ENCODE measurements at regions not wholly inside any gene's neighbourhood (a gene's known extent, or its start where the extent isn't known, plus 50 kb on each side); places are given as distances from the start of the nearest gene placed in this dataset.
"Not testable (repeated sequence)": the region's sequence is repeated elsewhere in the genome, so short reads cannot be mapped to it uniquely, and the experiment has no call there.

- TF ChIP-seq EP300 (IDR thresholded peaks at IDR 0.05) (no peak), POLR2A (IDR thresholded peaks at IDR 0.05) (no peak), CTCF (IDR thresholded peaks at IDR 0.05) (no peak), POLR2AphosphoS5 (IDR thresholded peaks at IDR 0.05) (no peak)
- Histone ChIP-seq H3K27ac (no peak overlapping the region), H3K4me1 (no peaks in the 10 kb centered on the region), H3K36me3 (no peaks in the 10 kb centered on the region), H3K27me3 (no peaks in the 10 kb centered on the region), H3K9me3 (no peaks in the 10 kb centered on the region), H3K4me3 (no peak overlapping the region)
- ATAC-seq: no peak
- 34 to 59% methylated on average over 4 of the region's 4 CpGs for WGBS, 2 donors (ENCODE audit: low coverage in 1 of 2)
Observed at GRCh38 chr5:45162974-45163373, 354.2 kb downstream of the MRPS30 start.

- Histone ChIP-seq H3K36me3 (no peaks in the 10 kb centered on the region), H3K4me1 (no peaks in the 10 kb centered on the region), H3K4me3 (no peak overlapping the region), H3K27me3 (no peaks in the 10 kb centered on the region), H3K9me3 (no peaks in the 10 kb centered on the region), H3K27ac (no peak overlapping the region)
- ATAC-seq: no peak
- 0% methylated on average over 1 of the region's 1 CpG for WGBS, 2 donors (ENCODE audit: low coverage in 1 of 2)
- no peak for TF ChIP-seq POLR2AphosphoS5 (IDR thresholded peaks at IDR 0.05)
- no peak for TF ChIP-seq EP300 (IDR thresholded peaks at IDR 0.05)
- TF ChIP-seq CTCF (IDR thresholded peaks at IDR 0.05): no peak
- TF ChIP-seq POLR2A (IDR thresholded peaks at IDR 0.05): no peak
Observed at GRCh38 chr5:45171563-45171962, 362.8 kb downstream of the MRPS30 start.

GRCh38 chr5:45172634-45173033 is 363.9 kb downstream of the MRPS30 start:
- H3K9me3 ChIP-seq, H3K36me3 ChIP-seq, H3K27me3 ChIP-seq, H3K4me1 ChIP-seq, H3K27ac ChIP-seq, H3K4me3 ChIP-seq, ATAC-seq: not testable (repeated sequence)
- 73 to 82% methylated on average over 3 to 9 of the region's 11 CpGs for WGBS, 2 donors (ENCODE audit: low coverage in 1 of 2)

- no peaks in the 10 kb centered on the region for H3K27me3 ChIP-seq
- ATAC-seq: no peak
- H3K9me3 ChIP-seq: no peaks in the 10 kb centered on the region
- H3K27ac ChIP-seq: no peak overlapping the region
- TF ChIP-seq EP300 (IDR thresholded peaks at IDR 0.05): no peak
- no peak overlapping the region for H3K4me3 ChIP-seq
- no peaks in the 10 kb centered on the region for H3K4me1 ChIP-seq
- H3K36me3 ChIP-seq: no peaks in the 10 kb centered on the region
Observed at GRCh38 chr5:45179686-45180085, 370.9 kb downstream of the MRPS30 start.

GRCh38 chr5:45189042-45189441 is 380.3 kb downstream of the MRPS30 start:
- TF ChIP-seq EP300 (IDR thresholded peaks at IDR 0.05) (no peak), CTCF (IDR thresholded peaks at IDR 0.05) (no peak), POLR2A (IDR thresholded peaks at IDR 0.05) (no peak), POLR2AphosphoS5 (IDR thresholded peaks at IDR 0.05) (no peak)
- Histone ChIP-seq H3K36me3 (no peaks in the 10 kb centered on the region), H3K27me3 (no peaks in the 10 kb centered on the region), H3K27ac (no peak overlapping the region), H3K4me3 (no peak overlapping the region), H3K9me3 (no peaks in the 10 kb centered on the region), H3K4me1 (no peaks in the 10 kb centered on the region)
- ATAC-seq: no peak

- no peaks in the 10 kb centered on the region for H3K9me3 ChIP-seq
- WGBS, 2 donors (ENCODE audit: low coverage in 1 of 2): 24 to 38% methylated on average over 5 of the region's 5 CpGs
- H3K4me1 ChIP-seq: no peaks in the 10 kb centered on the region
- no peak overlapping the region for H3K4me3 ChIP-seq
- no peaks in the 10 kb centered on the region for H3K27me3 ChIP-seq
- no peak for ATAC-seq
- H3K36me3 ChIP-seq: no peaks in the 10 kb centered on the region
- no peak overlapping the region for H3K27ac ChIP-seq
- TF ChIP-seq POLR2AphosphoS5 (IDR thresholded peaks at IDR 0.05) (no peak), EP300 (IDR thresholded peaks at IDR 0.05) (no peak), POLR2A (IDR thresholded peaks at IDR 0.05) (no peak), CTCF (IDR thresholded peaks at IDR 0.05) (no peak)
Observed at GRCh38 chr5:45189481-45189880, 380.7 kb downstream of the MRPS30 start.
